Astrocyte (in vitro differentiated cells and primary cell): ENCODE measurements at regions not wholly inside any gene's neighbourhood (a gene's known extent, or its start where the extent isn't known, plus 50 kb on each side); places are given as distances from the start of the nearest gene placed in this dataset.

ENCODE experiments used
- DNase-seq: peaks from one replicate; pipeline ENCODE4 v3.0.0-alpha.2; 2010; ENCODE audit warnings: low read depth
- FAIRE-seq: peaks from 2 replicates; lab custom pipeline; 2011; peaks lifted over from hg19 to GRCh38; lab: Jason Lieb, UNC
- H2AFZ ChIP-seq: 2 replicates; pipeline ENCODE4 v1.6.0; 2012; ENCODE audit warnings: low read depth, low read length, inconsistent platforms
- H3K27ac ChIP-seq: 2 replicates; pipeline ENCODE4 v1.5.1; 2011; ENCODE audit warnings: low read depth, low read length, inconsistent platforms
- H3K27me3 ChIP-seq: 2 replicates; pipeline ENCODE4 v1.6.0; 2011; ENCODE audit warnings: low read length, inconsistent platforms; ENCODE audit not compliant: insufficient read depth
- H3K36me3 ChIP-seq: 2 replicates; pipeline ENCODE4 v1.5.1; 2011; ENCODE audit warnings: low read length, inconsistent platforms; ENCODE audit not compliant: insufficient read depth
- H3K4me1 ChIP-seq: 2 replicates; pipeline ENCODE4 v1.5.1; 2011; ENCODE audit warnings: low read length, inconsistent platforms; ENCODE audit not compliant: insufficient read depth
- H3K4me2 ChIP-seq: 2 replicates; pipeline ENCODE4 v1.6.0; 2012; ENCODE audit warnings: low read length, inconsistent platforms
- H3K4me3 ChIP-seq: 2 replicates; pipeline ENCODE4 v1.5.1; 2011; ENCODE audit warnings: low read depth, mild to moderate bottlenecking, low read length, inconsistent platforms; ENCODE audit not compliant: insufficient read depth
- H3K79me2 ChIP-seq: 2 replicates; pipeline ENCODE4 v1.6.0; 2012; ENCODE audit warnings: mild to moderate bottlenecking, low read length, inconsistent platforms; ENCODE audit not compliant: insufficient read depth
- H3K9ac ChIP-seq: 2 replicates; pipeline ENCODE4 v1.6.0; 2012; ENCODE audit warnings: mild to moderate bottlenecking, low read length, inconsistent platforms
- H3K9me3 ChIP-seq: 2 replicates; pipeline ENCODE4 v1.5.1; 2012; ENCODE audit warnings: low read depth, mild to moderate bottlenecking, low read length, inconsistent platforms; ENCODE audit not compliant: insufficient read depth
- H4K20me1 ChIP-seq: 2 replicates; pipeline ENCODE4 v1.6.0; 2012; ENCODE audit warnings: low read length, inconsistent platforms; ENCODE audit not compliant: insufficient read depth
- H3K27ac Mint-ChIP-seq: one replicate; pipeline ENCODE4 v1.8.0; 2021; ENCODE audit warnings: mild to moderate bottlenecking, mixed read lengths; ENCODE audit not compliant: unreplicated experiment
- H3K27me3 Mint-ChIP-seq: one replicate; pipeline ENCODE4 v1.8.0; 2021; ENCODE audit warnings: low read depth, mixed read lengths; ENCODE audit not compliant: unreplicated experiment
- H3K36me3 Mint-ChIP-seq: one replicate; pipeline ENCODE4 v1.8.0; 2021; ENCODE audit warnings: low read depth, mixed read lengths; ENCODE audit not compliant: unreplicated experiment
- H3K4me1 Mint-ChIP-seq: one replicate; pipeline ENCODE4 v1.8.0; 2021; ENCODE audit warnings: low read depth, mixed read lengths; ENCODE audit not compliant: unreplicated experiment
- H3K4me3 Mint-ChIP-seq: one replicate; pipeline ENCODE4 v1.8.0; 2021; ENCODE audit warnings: mild to moderate bottlenecking, moderate library complexity, mixed read lengths; ENCODE audit not compliant: unreplicated experiment
- H3K9me3 Mint-ChIP-seq: one replicate; pipeline ENCODE4 v1.8.0; 2021; ENCODE audit warnings: mild to moderate bottlenecking, mixed read lengths; ENCODE audit not compliant: unreplicated experiment
- EZH2 ChIP-seq: IDR thresholded peaks from 2 replicates; pipeline ENCODE4 v1.6.1; 2012; ENCODE audit warnings: mild to moderate bottlenecking, low read length, inconsistent platforms; ENCODE audit not compliant: insufficient read depth
- TF ChIP-seq, protein P1 (sequence below): IDR thresholded peaks from 2 replicates; pipeline ENCODE4 v1.5.1; 2011; ENCODE audit warnings: low read depth, mild to moderate bottlenecking, inconsistent platforms, low read length, moderate library complexity; ENCODE audit not compliant: insufficient read depth

- no peak overlapping the region for H3K4me3 ChIP-seq
- H3K36me3 Mint-ChIP-seq = no peaks in the 10 kb centered on the region
- no peak overlapping the region for H3K27ac ChIP-seq
- H3K4me2 ChIP-seq = no peak overlapping the region
- no peaks in the 10 kb centered on the region for H3K4me1 ChIP-seq
- no peak overlapping the region for H3K4me3 Mint-ChIP-seq
- H4K20me1 ChIP-seq = no peaks in the 10 kb centered on the region
- no peaks in the 10 kb centered on the region for H3K36me3 ChIP-seq
- no peak overlapping the region for H3K9ac ChIP-seq
- H3K27ac Mint-ChIP-seq = no peak overlapping the region
- H3K79me2 ChIP-seq = no peaks in the 10 kb centered on the region
- no peak for FAIRE-seq
- H3K27me3 ChIP-seq = no peaks in the 10 kb centered on the region
- peaks cover 3% of the 10 kb centered on the region for H3K4me1 Mint-ChIP-seq
- no peak for TF ChIP-seq EZH2
- TF ChIP-seq, protein P1, sequence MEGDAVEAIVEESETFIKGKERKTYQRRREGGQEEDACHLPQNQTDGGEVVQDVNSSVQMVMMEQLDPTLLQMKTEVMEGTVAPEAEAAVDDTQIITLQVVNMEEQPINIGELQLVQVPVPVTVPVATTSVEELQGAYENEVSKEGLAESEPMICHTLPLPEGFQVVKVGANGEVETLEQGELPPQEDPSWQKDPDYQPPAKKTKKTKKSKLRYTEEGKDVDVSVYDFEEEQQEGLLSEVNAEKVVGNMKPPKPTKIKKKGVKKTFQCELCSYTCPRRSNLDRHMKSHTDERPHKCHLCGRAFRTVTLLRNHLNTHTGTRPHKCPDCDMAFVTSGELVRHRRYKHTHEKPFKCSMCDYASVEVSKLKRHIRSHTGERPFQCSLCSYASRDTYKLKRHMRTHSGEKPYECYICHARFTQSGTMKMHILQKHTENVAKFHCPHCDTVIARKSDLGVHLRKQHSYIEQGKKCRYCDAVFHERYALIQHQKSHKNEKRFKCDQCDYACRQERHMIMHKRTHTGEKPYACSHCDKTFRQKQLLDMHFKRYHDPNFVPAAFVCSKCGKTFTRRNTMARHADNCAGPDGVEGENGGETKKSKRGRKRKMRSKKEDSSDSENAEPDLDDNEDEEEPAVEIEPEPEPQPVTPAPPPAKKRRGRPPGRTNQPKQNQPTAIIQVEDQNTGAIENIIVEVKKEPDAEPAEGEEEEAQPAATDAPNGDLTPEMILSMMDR = peak; percentile 67
- H3K27me3 Mint-ChIP-seq = no peaks in the 10 kb centered on the region
- H3K9me3 Mint-ChIP-seq = no peaks in the 10 kb centered on the region
- no peak overlapping the region for H2AFZ ChIP-seq
- DNase-seq = peak; percentile 30
- H3K9me3 ChIP-seq = no peaks in the 10 kb centered on the region
Observed at GRCh38 chr5:39714036-39714698, 289.4 kb upstream of the DAB2 start.

DNA sequence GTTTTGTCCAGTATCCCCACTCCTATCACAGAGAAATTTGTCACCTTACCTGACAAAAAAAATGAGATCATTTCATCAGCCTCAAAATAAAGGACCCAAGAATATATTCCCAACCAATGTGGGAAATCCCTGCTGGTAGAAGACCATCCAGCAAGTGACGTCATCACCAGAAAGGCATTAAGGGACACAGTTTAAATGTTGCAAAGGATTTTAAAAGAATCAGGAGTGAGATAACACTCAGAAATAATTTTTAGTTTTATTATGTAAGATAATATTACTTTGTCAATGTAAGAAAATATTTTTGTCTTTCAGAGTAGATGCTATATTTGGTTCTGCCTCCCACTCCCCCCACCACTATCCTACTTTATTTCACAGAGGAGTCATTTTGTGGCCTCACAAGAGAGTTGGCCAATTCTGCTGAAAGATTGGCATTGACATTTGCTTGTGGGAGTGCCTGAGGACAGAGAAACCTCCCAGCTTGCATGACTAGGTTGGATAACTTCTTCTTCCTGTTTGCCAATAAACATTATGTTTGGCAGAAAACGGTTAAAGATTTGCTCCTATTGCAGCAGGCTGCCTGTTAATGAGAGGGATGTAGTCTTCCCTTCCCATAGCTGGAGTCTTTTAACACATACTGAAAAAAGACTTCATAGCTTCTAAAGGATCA lies 288.6 kb upstream of the DAB2 start:
- Mint-ChIP-seq H3K9me3 (no peaks in the 10 kb centered on the region), H3K27ac (no peak overlapping the region), H3K27me3 (no peaks in the 10 kb centered on the region), H3K4me3 (no peak overlapping the region), H3K36me3 (no peaks in the 10 kb centered on the region), H3K4me1 (peaks cover 3% of the 10 kb centered on the region)
- no peaks in the 10 kb centered on the region for H3K4me1 ChIP-seq
- no peak overlapping the region for H3K27ac ChIP-seq
- TF ChIP-seq, protein P1 = no peak
- no peak for TF ChIP-seq EZH2
- FAIRE-seq (peak; percentile 32), DNase-seq (no peak)
- H3K4me3 ChIP-seq = no peak overlapping the region
- no peaks in the 10 kb centered on the region for H3K27me3 ChIP-seq
- H3K79me2 ChIP-seq = no peaks in the 10 kb centered on the region
- H2AFZ ChIP-seq = no peak overlapping the region
- H3K9ac ChIP-seq = no peak overlapping the region
- no peaks in the 10 kb centered on the region for H4K20me1 ChIP-seq
- no peaks in the 10 kb centered on the region for H3K9me3 ChIP-seq
- H3K36me3 ChIP-seq = no peaks in the 10 kb centered on the region
- no peak overlapping the region for H3K4me2 ChIP-seq
